KMS-11 (cell line): ENCODE measurements at regions not wholly inside any gene's neighbourhood (a gene's known extent, or its start where the extent isn't known, plus 50 kb on each side); places are given as distances from the start of the nearest gene placed in this dataset.

Source experiments
- H2AFZ ChIP-seq: fragments of 200-600 bp; sonication (generic); 2 replicates; pipeline ENCODE4 v1.6.1; 2016; ENCODE audit warnings: antibody characterized with exemption, mixed run types, low read depth
- H3K27ac ChIP-seq: fragments of 200-600 bp; sonication (generic); 2 replicates; pipeline ENCODE4 v1.6.1; 2016; ENCODE audit warnings: mild to moderate bottlenecking, mixed run types
- H3K27me3 ChIP-seq: fragments of 200-600 bp; sonication (generic); 2 replicates; pipeline ENCODE4 v1.6.1; 2017; ENCODE audit warnings: mild to moderate bottlenecking, low read depth, mixed run types, moderate library complexity; ENCODE audit not compliant: insufficient read depth
- H3K36me3 ChIP-seq: fragments of 200-600 bp; sonication (generic); 2 replicates; pipeline ENCODE4 v1.6.1; 2017; ENCODE audit warnings: mild to moderate bottlenecking, mixed run types; ENCODE audit not compliant: insufficient read depth
- H3K4me1 ChIP-seq: fragments of 200-600 bp; sonication (generic); 2 replicates; pipeline ENCODE4 v1.6.1; 2016; ENCODE audit warnings: mild to moderate bottlenecking, low read depth, mixed run types; ENCODE audit not compliant: poor library complexity, severe bottlenecking
- H3K4me2 ChIP-seq: fragments of 200-600 bp; sonication (generic); 2 replicates; pipeline ENCODE4 v1.7.0; 2016; ENCODE audit warnings: mild to moderate bottlenecking, mixed run types
- H3K4me3 ChIP-seq: fragments of 200-600 bp; sonication (generic); IDR thresholded peaks from 2 replicates; pipeline ENCODE4 v1.6.1; 2017; ENCODE audit warnings: low read depth, low read length, mixed read lengths; ENCODE audit not compliant: insufficient read depth
- H3K79me2 ChIP-seq: fragments of 200-600 bp; sonication (generic); 2 replicates; pipeline ENCODE4 v1.6.1; 2016; ENCODE audit warnings: low read depth, mixed run types; ENCODE audit not compliant: insufficient read depth
- H3K9ac ChIP-seq: fragments of 200-600 bp; sonication (generic); 2 replicates; pipeline ENCODE4 v1.6.1; 2016; ENCODE audit warnings: mild to moderate bottlenecking, mixed run types
- H4K20me1 ChIP-seq: fragments of 200-600 bp; sonication (generic); 2 replicates; pipeline ENCODE4 v1.6.1; 2016; ENCODE audit warnings: mild to moderate bottlenecking, mixed run types; ENCODE audit not compliant: insufficient read depth
- CTCF ChIP-seq: fragments of 200-600 bp; sonication (generic); conservative IDR thresholded peaks from 2 replicates; pipeline ENCODE4 v1.6.1; 2017; ENCODE audit warnings: low read depth, mild to moderate bottlenecking, antibody characterized with exemption, low read length, moderate library complexity, mixed read lengths

DNA sequence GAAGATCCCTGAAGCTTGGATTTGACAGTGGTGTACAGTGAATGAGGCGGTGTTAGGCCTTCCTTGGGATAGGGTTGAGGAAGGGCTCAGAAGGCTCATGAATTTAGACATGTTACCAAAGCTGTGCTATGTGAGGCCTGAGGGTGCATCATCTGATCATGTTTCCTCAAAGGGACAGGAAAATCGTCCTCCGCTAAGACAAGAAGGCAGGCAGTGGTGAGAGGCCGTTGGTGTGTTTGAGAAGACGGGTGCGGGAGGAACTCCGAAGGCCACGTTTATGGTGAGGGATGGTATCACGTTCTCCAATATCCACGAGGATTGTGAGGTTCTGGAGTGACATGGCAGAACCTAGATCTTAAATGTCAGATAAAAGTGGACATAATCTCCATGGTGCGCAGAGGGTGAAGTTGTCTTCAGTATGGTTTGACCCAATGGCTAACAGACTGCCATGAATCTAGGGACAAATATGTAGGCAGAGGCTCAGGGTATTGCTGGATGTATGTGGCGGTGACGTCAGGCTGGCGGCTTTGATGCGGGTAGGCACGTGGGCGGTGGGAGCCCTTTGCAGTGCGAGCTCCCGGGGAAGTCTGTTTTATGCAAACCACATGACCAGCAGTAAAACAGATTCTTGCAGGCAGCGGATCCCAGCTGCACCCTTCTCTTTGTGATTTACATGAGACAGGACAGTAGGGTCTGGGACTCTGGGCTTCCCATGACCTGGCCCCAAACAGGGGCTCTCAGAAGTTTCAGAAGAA lies 242.3 kb upstream of the B3GAT1 start:
- H3K27me3 ChIP-seq: no peaks in the 10 kb centered on the region
- H3K79me2 ChIP-seq: no peaks in the 10 kb centered on the region
- no peak overlapping the region for H2AFZ ChIP-seq
- no peak overlapping the region for H3K4me3 ChIP-seq
- H3K36me3 ChIP-seq: no peaks in the 10 kb centered on the region
- H3K4me2 ChIP-seq: no peak overlapping the region
- TF ChIP-seq CTCF: no peak
- H4K20me1 ChIP-seq: no peaks in the 10 kb centered on the region
- no peaks in the 10 kb centered on the region for H3K4me1 ChIP-seq
- H3K27ac ChIP-seq: no peak overlapping the region
- H3K9ac ChIP-seq: no peak overlapping the region

DNA sequence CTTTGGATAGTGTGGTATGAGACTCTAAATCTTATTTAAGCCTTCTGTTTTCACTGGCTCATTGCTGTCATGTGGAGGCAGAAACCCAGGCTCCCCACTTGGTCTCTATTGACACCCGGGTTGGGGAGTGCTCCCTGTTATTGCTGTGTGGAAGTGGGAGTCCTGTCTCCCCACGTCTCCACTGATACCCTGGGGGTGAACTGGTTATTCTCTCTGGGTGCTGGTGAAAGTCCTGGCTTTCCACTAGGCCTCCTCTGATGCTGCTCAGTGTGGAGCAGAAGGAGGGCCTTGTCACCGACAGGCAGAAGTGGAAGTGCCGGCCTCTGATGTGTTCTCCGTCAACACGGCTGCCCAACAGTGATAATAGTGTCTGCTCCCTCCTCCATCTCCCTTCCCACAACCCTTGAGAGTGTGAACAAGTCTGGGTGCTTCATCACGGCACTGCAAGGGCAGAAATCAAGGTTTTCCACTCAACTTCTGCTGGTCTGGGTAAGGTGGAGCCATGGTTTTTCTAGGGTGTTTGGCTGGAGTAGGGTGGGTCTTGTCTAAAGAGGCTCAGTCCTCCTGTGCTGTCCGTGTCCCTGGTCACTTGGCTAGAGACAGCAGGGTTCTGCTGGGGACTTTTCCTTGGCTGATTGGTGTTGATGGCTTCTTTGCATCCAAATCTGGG lies 240.7 kb upstream of the B3GAT1 start:
- H4K20me1 ChIP-seq: no peaks in the 10 kb centered on the region
- H2AFZ ChIP-seq: no peak overlapping the region
- H3K79me2 ChIP-seq: no peaks in the 10 kb centered on the region
- no peak for TF ChIP-seq CTCF
- H3K27me3 ChIP-seq: no peaks in the 10 kb centered on the region
- H3K9ac ChIP-seq: no peak overlapping the region
- H3K4me3 ChIP-seq: no peak overlapping the region
- no peak overlapping the region for H3K27ac ChIP-seq
- no peak overlapping the region for H3K4me2 ChIP-seq
- H3K36me3 ChIP-seq: no peaks in the 10 kb centered on the region
- H3K4me1 ChIP-seq: no peaks in the 10 kb centered on the region

DNA sequence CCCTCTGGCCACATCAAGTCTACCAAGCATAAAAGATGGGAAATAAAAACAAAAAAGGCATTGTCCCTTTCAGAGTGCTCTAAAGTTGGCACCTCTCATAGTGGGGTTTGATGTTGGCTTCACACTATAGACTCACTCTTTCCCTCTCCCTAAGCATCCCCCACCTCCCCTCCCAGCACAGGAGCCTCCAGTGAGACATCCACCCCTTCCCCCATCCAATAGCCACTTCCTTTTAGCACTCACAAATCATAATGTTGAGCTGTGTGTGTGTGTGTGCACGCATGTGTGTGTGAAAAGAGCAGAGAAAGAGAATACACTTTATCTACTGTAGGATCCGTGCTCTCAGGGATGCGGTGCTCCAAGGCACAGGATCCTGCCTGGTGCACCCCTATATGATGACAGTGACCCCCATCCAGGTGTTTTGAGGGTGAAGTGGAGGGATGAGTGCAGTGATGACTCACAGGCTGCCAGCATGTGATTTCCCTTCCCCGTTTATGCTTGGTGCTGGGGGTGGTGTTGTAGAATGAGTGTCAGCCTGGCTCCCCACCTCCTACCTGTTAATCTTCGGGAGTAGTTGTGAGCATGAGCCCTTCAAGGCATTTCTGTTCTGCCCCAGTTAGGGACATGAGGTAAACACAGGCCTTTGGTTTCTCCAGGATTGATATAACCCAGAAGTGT lies 235.2 kb upstream of the B3GAT1 start:
- no peak overlapping the region for H2AFZ ChIP-seq
- no peaks in the 10 kb centered on the region for H3K79me2 ChIP-seq
- H3K27ac ChIP-seq: no peak overlapping the region
- no peak overlapping the region for H3K4me2 ChIP-seq
- no peaks in the 10 kb centered on the region for H4K20me1 ChIP-seq
- H3K4me3 ChIP-seq: no peak overlapping the region
- H3K9ac ChIP-seq: no peak overlapping the region
- H3K27me3 ChIP-seq: no peaks in the 10 kb centered on the region
- no peak for TF ChIP-seq CTCF
- H3K4me1 ChIP-seq: no peaks in the 10 kb centered on the region
- no peaks in the 10 kb centered on the region for H3K36me3 ChIP-seq

- Histone ChIP-seq H3K27ac (no peak overlapping the region), H3K79me2 (no peaks in the 10 kb centered on the region), H4K20me1 (no peaks in the 10 kb centered on the region), H2AFZ (no peak overlapping the region), H3K4me2 (no peak overlapping the region), H3K9ac (no peak overlapping the region), H3K36me3 (no peaks in the 10 kb centered on the region), H3K4me3 (no peak overlapping the region), H3K27me3 (no peaks in the 10 kb centered on the region), H3K4me1 (no peaks in the 10 kb centered on the region)
- TF ChIP-seq CTCF: no peak
Observed at GRCh38 chr11:134646561-134646960, 234.5 kb upstream of the B3GAT1 start.
